KBM-7 (cell line): ENCODE measurements at regions not wholly inside any gene's neighbourhood (a gene's known extent, or its start where the extent isn't known, plus 50 kb on each side); places are given as distances from the start of the nearest gene placed in this dataset.
A peak's percentile ranks its signal among the peaks of the same experiment; 100 is the strongest.
"Not testable (repeated sequence)": the region's sequence is repeated elsewhere in the genome, so short reads cannot be mapped to it uniquely, and the experiment has no call there.

Experiments used
- DNase-seq: peaks from one replicate; pipeline ENCODE4 v3.0.0-alpha.2; 2015
- in situ Hi-C: fragments of 300-500 bp; cut with MboI; formaldehyde crosslinking; loops from 2 replicates; pipeline ENCODE4 v1.14.3; 2020; ENCODE audit warnings: low sequenced_read_pairs, low pct_unique_long_range_greater_than_20kb, mixed read lengths

- no peak for DNase-seq
- in situ Hi-C loops = no loop called here
These were observed 72.3 kb upstream of the SSTR4 start for GRCh38 chr20:22962567-22963439.

GRCh38 chr20:22963581-22963980 lies 71.5 kb upstream of the SSTR4 start:
- in situ Hi-C loops = no loop called here
- DNase-seq = no peak

GRCh38 chr20:22966787-22967464 lies 68.2 kb upstream of the SSTR4 start:
- no peak for DNase-seq
- in situ Hi-C loops = no loop called here

GRCh38 chr20:22967706-22968105 lies 67.4 kb upstream of the SSTR4 start:
- DNase-seq, in situ Hi-C loops: not testable (repeated sequence)

- DNase-seq, in situ Hi-C loops: not testable (repeated sequence)
These were observed 66.1 kb upstream of the SSTR4 start for GRCh38 chr20:22969031-22969430.

GRCh38 chr20:22971077-22971476 lies 64.0 kb upstream of the SSTR4 start:
- in situ Hi-C loops = not testable (repeated sequence)

GRCh38 chr20:22974354-22974753 lies 60.8 kb upstream of the SSTR4 start:
- peak; percentile 42 for DNase-seq
- in situ Hi-C loops = no loop called here

More at GRCh38 chr20:22971077-22971476, 64.0 kb upstream of the SSTR4 start:
- DNase-seq = not testable (repeated sequence)

GRCh38 chr20:22977047-22977785 lies 57.9 kb upstream of the SSTR4 start:
- in situ Hi-C loops = no loop called here
- DNase-seq = no peak

- in situ Hi-C loops = no loop called here
- peak; percentile 37 for DNase-seq
These were observed 51.1 kb upstream of the SSTR4 start for GRCh38 chr20:22984008-22984407.

- in situ Hi-C loops = no loop called here
- peak; percentile 82 for DNase-seq
These were observed 50.5 kb upstream of the SSTR4 start for GRCh38 chr20:22984606-22985005.

GRCh38 chr20:22985239-22985778 lies 49.8 kb upstream of the SSTR4 start:
- in situ Hi-C loops = no loop called here
- no peak for DNase-seq
